NCI-H1436 (cell line): ENCODE measurements at regions not wholly inside any gene's neighbourhood (a gene's known extent, or its start where the extent isn't known, plus 50 kb on each side); places are given as distances from the start of the nearest gene placed in this dataset.

Experiments
- DNase-seq: peaks from one replicate; lab custom pipeline; 2025; lab: John Stamatoyannopoulos, UW

GRCh38 chr1:114314098-114314497 is 160.4 kb upstream of the SYT6 start:
- no peak for DNase-seq

- no peak for DNase-seq
These were observed 157.1 kb upstream of the SYT6 start for GRCh38 chr1:114310695-114311271.

GRCh38 chr1:114302821-114303220 is 149.2 kb upstream of the SYT6 start:
- DNase-seq = no peak

- no peak for DNase-seq
These were observed 145.8 kb upstream of the SYT6 start for GRCh38 chr1:114299331-114299975.

GRCh38 chr1:114298008-114298407 is 144.3 kb upstream of the SYT6 start:
- no peak for DNase-seq

GRCh38 chr1:114296413-114296812 is 142.7 kb upstream of the SYT6 start:
- DNase-seq = no peak

- DNase-seq = no peak
These were observed 141.7 kb upstream of the SYT6 start for GRCh38 chr1:114295321-114295720.

GRCh38 chr1:114292835-114293234 is 139.2 kb upstream of the SYT6 start:
- DNase-seq = no peak

- no peak for DNase-seq
These were observed 138.5 kb upstream of the SYT6 start for GRCh38 chr1:114292194-114292593.

GRCh38 chr1:114290776-114291175 is 137.1 kb upstream of the SYT6 start:
- no peak for DNase-seq

GRCh38 chr1:114290341-114290740 is 136.7 kb upstream of the SYT6 start:
- DNase-seq = no peak

- DNase-seq = no peak
These were observed 136.2 kb upstream of the SYT6 start for GRCh38 chr1:114289824-114290223.

- DNase-seq = no peak
These were observed 135.6 kb upstream of the SYT6 start for GRCh38 chr1:114289306-114289705.

- DNase-seq = no peak
These were observed 133.3 kb upstream of the SYT6 start for GRCh38 chr1:114286960-114287359.

GRCh38 chr1:114286179-114286578 is 132.5 kb upstream of the SYT6 start:
- DNase-seq = no peak

GRCh38 chr1:114282751-114283403 is 129.2 kb upstream of the SYT6 start:
- peak; percentile 81 for DNase-seq

- DNase-seq = no peak
These were observed 125.2 kb upstream of the SYT6 start for GRCh38 chr1:114278911-114279310.

- DNase-seq = no peak
These were observed 124.8 kb upstream of the SYT6 start for GRCh38 chr1:114278430-114278829.

GRCh38 chr1:114274621-114275317 is 121.1 kb upstream of the SYT6 start:
- DNase-seq = no peak

GRCh38 chr1:114272593-114272992 is 118.9 kb upstream of the SYT6 start:
- DNase-seq = no peak

GRCh38 chr1:114270718-114271117 is 117.0 kb upstream of the SYT6 start:
- no peak for DNase-seq

GRCh38 chr1:114270282-114270681 is 116.6 kb upstream of the SYT6 start:
- no peak for DNase-seq

GRCh38 chr1:114269539-114269938 is 115.9 kb upstream of the SYT6 start:
- no peak for DNase-seq
